PC-9 (cell line): ENCODE measurements at regions not wholly inside any gene's neighbourhood (a gene's known extent, or its start where the extent isn't known, plus 50 kb on each side); places are given as distances from the start of the nearest gene placed in this dataset.

Experiments
- BruUV-seq: library from RNA; stranded (reverse); fragments of 400-500 nt; replicated peaks from 2 replicates; lab custom pipeline; 2021; lab: Mats Ljungman, UMichigan
- CTCF ChIA-PET: fragments of 300-600 bp; sonication (Branson Sonifier 250); formaldehyde crosslinking; loops from one replicate; lab custom pipeline; 2022; ENCODE audit warnings: antibody characterized with exemption; lab: Charles Lee
- POLR2A ChIA-PET: fragments of 300-600 bp; sonication (Branson Sonifier 250); formaldehyde crosslinking; loops from one replicate; lab custom pipeline; 2022; ENCODE audit warnings: antibody characterized with exemption; ENCODE audit not compliant: unreplicated experiment; lab: Charles Lee
- DNase-seq, 2 experiments: peaks; one replicate each; pipeline versions ENCODE4 v3.0.0 to v3.0.0-alpha.2; 2015 to 2022; ENCODE audit warnings: mixed read lengths in 1 of 2
- H2AFZ ChIP-seq: fragments of 200-600 bp; sonication (generic); 2 replicates; pipeline ENCODE4 v1.8.1; 2017; ENCODE audit warnings: antibody characterized with exemption
- H3F3A ChIP-seq: fragments of 200-600 bp; sonication (generic); 2 replicates; pipeline ENCODE4 v1.8.1; 2017; ENCODE audit warnings: antibody characterized with exemption, mild to moderate bottlenecking, low read depth; ENCODE audit not compliant: insufficient read depth
- H3K27ac ChIP-seq: fragments of 200-600 bp; sonication (generic); 2 replicates; pipeline ENCODE4 v1.6.1; 2016; ENCODE audit warnings: mixed run types
- H3K27me3 ChIP-seq: fragments of 200-600 bp; sonication (generic); 2 replicates; pipeline ENCODE4 v1.6.1; 2016; ENCODE audit warnings: low read depth, mixed run types; ENCODE audit not compliant: insufficient read depth
- H3K36me3 ChIP-seq: fragments of 200-600 bp; sonication (generic); 2 replicates; pipeline ENCODE4 v1.6.1; 2016; ENCODE audit warnings: low read depth, mixed run types
- H3K4me1 ChIP-seq: fragments of 200-600 bp; sonication (generic); replicated peaks from 2 replicates; pipeline ENCODE4 v1.6.1; 2016; ENCODE audit warnings: mixed run types; ENCODE audit not compliant: insufficient read depth
- H3K4me2 ChIP-seq: fragments of 200-600 bp; sonication (generic); 2 replicates; pipeline ENCODE4 v1.6.1; 2017; ENCODE audit warnings: mixed run types
- H3K4me3 ChIP-seq: fragments of 200-600 bp; sonication (generic); 2 replicates; pipeline ENCODE4 v1.6.1; 2016; ENCODE audit warnings: mixed run types
- H3K79me2 ChIP-seq: fragments of 200-600 bp; sonication (generic); 2 replicates; pipeline ENCODE4 v1.6.1; 2017; ENCODE audit warnings: low read depth, mixed run types
- H3K9me2 ChIP-seq: fragments of 200-600 bp; sonication (generic); 2 replicates; pipeline ENCODE4 v1.8.1; 2017; ENCODE audit warnings: mild to moderate bottlenecking; ENCODE audit not compliant: insufficient read depth
- H3K9me3 ChIP-seq: fragments of 200-600 bp; sonication (generic); 2 replicates; pipeline ENCODE4 v1.8.1; 2016; ENCODE audit warnings: low read depth; ENCODE audit not compliant: insufficient read depth
- H4K20me1 ChIP-seq: fragments of 200-600 bp; sonication (generic); 2 replicates; pipeline ENCODE4 v1.8.1; 2017; ENCODE audit not compliant: insufficient read depth
- EZH2 ChIP-seq: fragments of 200-600 bp; sonication (generic); IDR thresholded peaks from 2 replicates; pipeline ENCODE4 v1.8.0; 2017; ENCODE audit warnings: antibody characterized with exemption, low read depth
- intact Hi-C: fragments of 100-400 bp; cut with micrococcal nuclease; formaldehyde crosslinking; loops from one replicate; pipeline ENCODE4 v1.10.0; 2022; ENCODE audit not compliant: unreplicated experiment
- TF ChIP-seq, protein P1 (sequence below): fragments of 200-600 bp; sonication (generic); conservative IDR thresholded peaks from 2 replicates; pipeline ENCODE4 v1.6.1; 2017; ENCODE audit warnings: mixed run types, antibody characterized with exemption, mild to moderate bottlenecking, moderate library complexity

DNA sequence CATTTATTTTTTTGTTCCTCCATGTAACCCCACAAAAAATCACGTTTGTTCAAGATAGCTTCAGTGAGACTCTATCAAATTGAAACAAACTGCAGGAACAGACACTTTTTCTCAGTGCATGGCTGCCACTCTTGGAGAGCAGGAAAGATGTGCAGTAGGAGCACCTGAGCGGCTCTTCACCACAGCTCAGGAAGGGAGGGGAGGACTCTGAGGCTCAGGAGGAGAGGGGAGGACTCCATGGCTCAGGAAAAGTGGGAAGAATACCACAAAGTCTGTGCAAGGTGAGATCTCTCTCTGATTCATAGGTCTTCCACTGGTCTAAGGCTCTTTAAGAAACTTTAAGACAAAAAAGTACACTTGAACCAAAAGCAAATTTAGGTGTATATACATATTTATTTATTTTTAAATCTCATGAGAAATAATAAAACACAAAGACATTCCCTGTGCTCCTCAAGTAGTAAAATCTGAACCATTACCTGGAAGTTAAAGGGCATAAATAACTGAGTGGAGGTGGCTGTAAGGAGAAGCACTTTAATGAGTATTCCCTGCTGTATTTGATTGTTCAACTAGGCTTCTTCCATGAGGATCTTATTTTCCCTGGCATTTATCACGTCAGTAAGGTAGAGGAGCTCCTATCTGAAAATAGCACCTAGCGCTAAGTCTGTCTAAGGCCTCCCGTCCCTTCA, 69.2 kb upstream of the CCN6 start:
- no peaks in the 10 kb centered on the region for H3K36me3 ChIP-seq
- no peaks in the 10 kb centered on the region for H3K27me3 ChIP-seq
- TSS peak; percentile 59 for BruUV-seq
- H3K27ac ChIP-seq, result peak overlapping the region; percentile 85
- no peak for DNase-seq
- TF ChIP-seq EZH2, result no peak
- TF ChIP-seq, protein P1, sequence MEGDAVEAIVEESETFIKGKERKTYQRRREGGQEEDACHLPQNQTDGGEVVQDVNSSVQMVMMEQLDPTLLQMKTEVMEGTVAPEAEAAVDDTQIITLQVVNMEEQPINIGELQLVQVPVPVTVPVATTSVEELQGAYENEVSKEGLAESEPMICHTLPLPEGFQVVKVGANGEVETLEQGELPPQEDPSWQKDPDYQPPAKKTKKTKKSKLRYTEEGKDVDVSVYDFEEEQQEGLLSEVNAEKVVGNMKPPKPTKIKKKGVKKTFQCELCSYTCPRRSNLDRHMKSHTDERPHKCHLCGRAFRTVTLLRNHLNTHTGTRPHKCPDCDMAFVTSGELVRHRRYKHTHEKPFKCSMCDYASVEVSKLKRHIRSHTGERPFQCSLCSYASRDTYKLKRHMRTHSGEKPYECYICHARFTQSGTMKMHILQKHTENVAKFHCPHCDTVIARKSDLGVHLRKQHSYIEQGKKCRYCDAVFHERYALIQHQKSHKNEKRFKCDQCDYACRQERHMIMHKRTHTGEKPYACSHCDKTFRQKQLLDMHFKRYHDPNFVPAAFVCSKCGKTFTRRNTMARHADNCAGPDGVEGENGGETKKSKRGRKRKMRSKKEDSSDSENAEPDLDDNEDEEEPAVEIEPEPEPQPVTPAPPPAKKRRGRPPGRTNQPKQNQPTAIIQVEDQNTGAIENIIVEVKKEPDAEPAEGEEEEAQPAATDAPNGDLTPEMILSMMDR, result no peak
- peaks cover 36% of the 10 kb centered on the region for H3F3A ChIP-seq
- H3K4me1 ChIP-seq, result peaks cover 48% of the 10 kb centered on the region
- intact Hi-C loops, result no loop called here
- no peaks in the 10 kb centered on the region for H3K79me2 ChIP-seq
- H2AFZ ChIP-seq, result peak overlapping the region; percentile 76
- H3K9me2 ChIP-seq, result no peaks in the 10 kb centered on the region
- no peak overlapping the region for H3K4me3 ChIP-seq
- H3K9me3 ChIP-seq, result peaks cover 9% of the 10 kb centered on the region; the same call in 1 of the 2 replicates
- POLR2A ChIA-PET, result interaction anchor here (0.5 to 0.6 kb wide), 3 partner anchors 314 to 696 kb away, joined by 3 to 11 read pairs (median 4); partner anchors contain the start of gene REV3L
- CTCF ChIA-PET, result interaction anchor here (1.3 kb wide), 1 partner anchor 59 kb away, joined by 3 read pairs; no protein-coding TSS in a partner anchor
- no peaks in the 10 kb centered on the region for H4K20me1 ChIP-seq
- H3K4me2 ChIP-seq, result peak overlapping the region; percentile 61

DNA sequence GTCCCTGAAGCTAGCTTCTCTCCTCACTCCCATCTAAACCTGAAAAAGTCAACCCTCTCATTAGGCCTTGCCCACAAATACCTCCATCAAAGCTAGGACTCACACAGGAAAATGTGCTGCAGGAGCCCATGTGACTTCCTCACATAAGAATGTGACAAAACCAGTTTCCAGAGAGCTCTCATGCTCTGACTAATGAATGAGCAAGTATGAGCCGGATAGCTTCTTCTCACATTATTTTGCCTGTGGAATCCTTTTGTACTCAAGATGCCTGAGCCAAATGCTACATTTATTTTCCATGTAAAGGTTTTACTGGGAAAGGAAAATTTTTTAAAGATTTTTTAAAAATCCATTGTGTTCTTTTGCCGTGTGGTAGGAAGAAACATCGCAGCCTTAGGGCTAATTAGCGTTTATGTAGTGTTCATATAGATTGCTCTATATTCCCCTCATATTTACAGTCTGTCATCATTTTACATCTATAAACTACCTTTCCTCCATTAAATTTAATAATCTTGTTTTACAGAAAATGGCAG, 68.6 kb upstream of the CCN6 start:
- BruUV-seq, result no TSS peak
- H3K9me2 ChIP-seq, result no peaks in the 10 kb centered on the region
- no peaks in the 10 kb centered on the region for H4K20me1 ChIP-seq
- peak overlapping the region; percentile 76 for H2AFZ ChIP-seq
- TF ChIP-seq EZH2, result no peak
- TF ChIP-seq, protein P1, result no peak
- peak overlapping the region; percentile 61 for H3K4me2 ChIP-seq
- H3K9me3 ChIP-seq, result peaks cover 9% of the 10 kb centered on the region; the same call in 1 of the 2 replicates
- DNase-seq, result peak; percentile 65 to 100
- H3K27ac ChIP-seq, result peak overlapping the region; percentile 85
- CTCF ChIA-PET, result interaction anchor here (1.3 kb wide), 1 partner anchor 59 kb away, joined by 3 read pairs; no protein-coding TSS in a partner anchor
- H3K27me3 ChIP-seq, result no peaks in the 10 kb centered on the region
- POLR2A ChIA-PET, result interaction anchor here (0.5 to 0.6 kb wide), 3 partner anchors 314 to 697 kb away, joined by 3 to 11 read pairs (median 4); partner anchors contain the start of gene REV3L
- no peaks in the 10 kb centered on the region for H3K36me3 ChIP-seq
- intact Hi-C loops, result no loop called here
- H3K4me3 ChIP-seq, result peak overlapping the region; percentile 24; the same call in 1 of the 2 replicates
- no peaks in the 10 kb centered on the region for H3K79me2 ChIP-seq
- peaks cover 36% of the 10 kb centered on the region for H3F3A ChIP-seq
- H3K4me1 ChIP-seq, result peaks cover 52% of the 10 kb centered on the region

DNA sequence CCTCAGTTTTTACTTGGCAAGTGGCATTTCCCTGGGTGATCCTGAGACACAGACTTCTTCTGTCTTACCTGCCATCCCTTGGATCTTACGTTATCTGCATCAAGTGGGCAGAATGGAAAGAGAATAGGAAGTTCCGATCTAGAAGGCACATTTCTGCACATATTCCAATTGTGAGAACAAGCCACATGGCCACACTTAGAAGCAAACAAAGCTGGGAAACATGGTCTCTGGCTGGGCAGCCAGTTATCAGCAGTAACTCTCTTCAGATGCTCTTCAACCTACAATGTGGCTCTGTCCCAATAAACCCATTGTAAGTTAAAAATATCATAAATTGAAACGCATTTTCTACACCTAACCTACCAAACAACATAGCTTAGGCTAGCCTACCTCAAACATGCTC, 67.3 kb upstream of the CCN6 start:
- Histone ChIP-seq H3K27ac (no peak overlapping the region), H4K20me1 (no peaks in the 10 kb centered on the region), H2AFZ (no peak overlapping the region), H3F3A (peaks cover 36% of the 10 kb centered on the region), H3K4me3 (no peak overlapping the region), H3K4me2 (no peak overlapping the region), H3K9me2 (no peaks in the 10 kb centered on the region), H3K4me1 (peaks cover 52% of the 10 kb centered on the region), H3K9me3 (peaks cover 9% of the 10 kb centered on the region; the same call in 1 of the 2 replicates), H3K79me2 (no peaks in the 10 kb centered on the region), H3K27me3 (no peaks in the 10 kb centered on the region), H3K36me3 (no peaks in the 10 kb centered on the region)
- DNase-seq, result no peak
- TF ChIP-seq EZH2, result no peak
- TF ChIP-seq, protein P1, result no peak
- no TSS peak for BruUV-seq
- intact Hi-C loops, result no loop called here
- CTCF ChIA-PET, result interaction anchor here (0.7 kb wide), 1 partner anchor 57 kb away, joined by 3 read pairs; no protein-coding TSS in a partner anchor
- POLR2A ChIA-PET, result no interaction called here
